NCI-H2171 treated with DMSO at 0.1 percent for 48 hours (cell line): ENCODE measurements at regions not wholly inside any gene's neighbourhood (a gene's known extent, or its start where the extent isn't known, plus 50 kb on each side); places are given as distances from the start of the nearest gene placed in this dataset.

Experiments
- DNase-seq: peaks from one replicate; lab custom pipeline; 2025; lab: John Stamatoyannopoulos, UW

DNA sequence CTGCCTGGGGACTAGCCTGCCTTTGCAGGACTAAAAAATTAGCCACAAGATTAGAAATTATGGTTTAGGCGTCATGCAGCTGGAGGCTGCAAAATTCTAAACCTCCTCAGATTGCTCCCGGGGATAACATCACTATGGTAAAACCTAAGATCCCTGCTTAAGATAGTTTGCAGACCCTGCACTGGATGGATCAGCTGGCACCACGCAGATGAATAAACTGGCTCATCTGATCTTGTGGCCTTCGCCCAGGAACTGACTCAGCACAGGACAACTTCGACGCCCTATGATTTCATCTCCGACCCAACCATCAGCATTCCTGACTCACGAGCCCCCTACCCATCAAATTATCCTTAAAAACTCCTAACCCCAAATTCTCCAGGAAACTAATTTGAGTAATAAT lies 482.4 kb downstream of the SPRY1 start:
- DNase-seq = no peak

DNA sequence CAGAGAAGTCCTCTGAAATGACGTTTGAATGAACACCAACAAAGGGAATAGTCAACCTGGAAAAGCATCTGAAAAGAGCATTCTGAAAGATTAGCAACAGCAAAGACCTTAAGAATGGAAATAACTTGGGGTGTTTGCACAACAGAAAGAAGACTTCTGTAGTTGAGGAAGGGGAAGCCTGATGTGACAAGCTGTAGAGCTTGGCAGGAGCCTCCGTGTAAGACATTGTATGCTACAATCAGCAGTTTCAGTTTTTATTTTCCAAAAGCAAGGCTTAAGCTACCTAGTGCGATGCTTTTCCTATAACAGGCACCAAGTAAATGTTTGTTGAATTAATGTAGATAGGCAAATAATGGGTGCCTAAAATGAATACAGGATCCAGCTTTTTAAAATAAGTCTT lies 484.0 kb downstream of the SPRY1 start:
- DNase-seq = no peak

DNA sequence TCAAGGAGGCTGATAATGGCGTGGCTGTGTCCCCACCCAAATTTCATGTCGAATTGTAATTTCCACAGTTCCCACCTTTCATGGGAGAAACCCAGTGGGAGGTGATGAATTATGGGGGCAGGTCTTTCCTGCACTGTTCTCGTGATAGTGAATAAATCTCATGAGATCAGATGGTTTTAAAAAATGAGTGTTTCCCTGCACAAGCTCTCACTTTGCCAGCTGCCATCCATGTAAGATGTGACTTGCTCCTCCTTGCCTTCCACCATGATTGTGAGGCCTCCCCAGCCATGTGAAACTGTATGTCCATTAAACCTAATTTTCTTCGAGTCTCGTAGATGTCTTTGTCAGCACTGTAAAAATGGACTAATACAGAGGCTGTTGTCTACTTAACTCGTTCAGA lies 488.3 kb downstream of the SPRY1 start:
- DNase-seq = no peak

DNA sequence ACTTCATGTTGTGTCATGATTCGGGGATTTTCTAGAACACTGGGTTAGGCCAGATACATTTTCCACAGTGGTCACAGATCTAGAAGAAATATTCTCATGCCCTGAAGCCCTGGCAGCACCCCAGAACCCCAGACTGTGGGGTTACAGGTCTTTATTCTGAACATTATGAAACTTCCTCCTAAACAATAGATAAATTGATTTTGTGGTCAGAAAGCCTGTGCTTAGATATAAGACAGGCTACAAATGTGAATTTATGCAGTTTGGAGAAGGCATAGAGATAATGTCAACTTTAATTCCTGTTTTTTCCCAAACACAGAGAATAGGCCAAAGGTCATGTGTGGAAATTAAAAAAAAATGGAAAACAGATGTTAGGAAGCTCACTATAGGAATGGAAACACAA lies 492.9 kb downstream of the SPRY1 start:
- no peak for DNase-seq

DNA sequence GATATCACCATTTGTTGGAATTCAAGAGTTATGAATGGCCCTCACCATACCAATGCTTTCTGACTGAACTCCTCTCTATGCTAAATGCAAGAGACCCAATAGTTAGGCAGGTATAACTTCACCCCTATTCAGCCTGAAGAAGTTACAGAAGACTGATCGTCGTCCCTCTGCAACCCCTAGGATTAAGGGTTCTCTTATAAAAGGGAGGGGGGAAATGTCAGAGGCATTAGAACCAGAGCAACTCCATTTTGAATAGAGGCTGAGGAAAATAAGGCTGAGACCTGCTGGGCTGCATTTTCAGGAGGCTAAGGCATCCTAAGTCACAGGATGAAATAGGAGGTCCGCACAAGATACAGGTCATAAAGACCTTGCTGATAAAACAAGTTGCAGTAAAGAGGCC lies 494.3 kb downstream of the SPRY1 start:
- no peak for DNase-seq

DNA sequence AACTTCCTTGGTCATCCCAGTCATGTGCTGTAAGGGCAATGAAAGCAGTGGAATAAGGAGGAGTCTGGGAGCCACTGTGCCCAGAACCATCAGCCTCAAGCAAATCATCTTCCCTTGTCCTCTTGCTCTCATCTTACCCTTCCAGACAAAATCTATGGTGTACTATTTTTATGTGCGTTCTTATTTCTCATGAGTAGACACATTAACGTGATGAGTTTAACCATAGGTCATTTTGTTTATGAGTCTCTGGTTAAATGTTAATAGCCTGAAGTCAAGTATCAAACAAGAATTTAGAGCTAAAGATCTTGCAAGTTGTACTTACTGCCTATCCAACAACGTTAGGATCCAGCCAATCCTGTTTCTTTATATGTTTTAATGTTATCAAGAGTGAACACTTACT lies 495.3 kb downstream of the SPRY1 start:
- DNase-seq = no peak

DNA sequence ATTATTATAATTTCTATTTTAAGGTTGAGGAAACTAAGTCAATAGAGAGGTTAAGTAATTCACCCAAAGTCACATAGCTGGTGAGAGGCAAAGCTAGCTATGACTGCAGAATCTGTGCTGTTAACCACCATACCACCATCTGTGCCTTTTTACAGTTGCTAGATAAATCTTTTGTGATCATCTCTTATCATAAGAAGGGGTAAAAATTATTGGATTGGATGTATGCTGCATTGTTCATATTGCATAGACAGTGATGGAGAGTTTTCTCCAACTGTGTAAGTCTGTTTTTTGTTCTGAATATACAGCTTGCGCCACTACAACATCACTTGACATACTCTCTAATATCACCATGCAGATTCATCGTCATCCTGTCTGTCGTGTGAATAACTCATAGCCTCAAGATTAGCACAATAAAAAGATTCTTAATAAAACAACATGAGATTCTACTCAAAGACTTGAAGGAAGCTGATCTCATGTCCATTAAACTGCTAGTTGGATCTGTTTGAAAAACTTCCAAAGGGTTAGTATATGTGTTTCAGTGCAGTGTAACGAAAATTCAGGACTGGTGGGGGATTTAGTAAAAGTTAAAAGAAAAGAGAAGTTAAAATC lies 495.9 kb downstream of the SPRY1 start:
- DNase-seq = no peak

DNA sequence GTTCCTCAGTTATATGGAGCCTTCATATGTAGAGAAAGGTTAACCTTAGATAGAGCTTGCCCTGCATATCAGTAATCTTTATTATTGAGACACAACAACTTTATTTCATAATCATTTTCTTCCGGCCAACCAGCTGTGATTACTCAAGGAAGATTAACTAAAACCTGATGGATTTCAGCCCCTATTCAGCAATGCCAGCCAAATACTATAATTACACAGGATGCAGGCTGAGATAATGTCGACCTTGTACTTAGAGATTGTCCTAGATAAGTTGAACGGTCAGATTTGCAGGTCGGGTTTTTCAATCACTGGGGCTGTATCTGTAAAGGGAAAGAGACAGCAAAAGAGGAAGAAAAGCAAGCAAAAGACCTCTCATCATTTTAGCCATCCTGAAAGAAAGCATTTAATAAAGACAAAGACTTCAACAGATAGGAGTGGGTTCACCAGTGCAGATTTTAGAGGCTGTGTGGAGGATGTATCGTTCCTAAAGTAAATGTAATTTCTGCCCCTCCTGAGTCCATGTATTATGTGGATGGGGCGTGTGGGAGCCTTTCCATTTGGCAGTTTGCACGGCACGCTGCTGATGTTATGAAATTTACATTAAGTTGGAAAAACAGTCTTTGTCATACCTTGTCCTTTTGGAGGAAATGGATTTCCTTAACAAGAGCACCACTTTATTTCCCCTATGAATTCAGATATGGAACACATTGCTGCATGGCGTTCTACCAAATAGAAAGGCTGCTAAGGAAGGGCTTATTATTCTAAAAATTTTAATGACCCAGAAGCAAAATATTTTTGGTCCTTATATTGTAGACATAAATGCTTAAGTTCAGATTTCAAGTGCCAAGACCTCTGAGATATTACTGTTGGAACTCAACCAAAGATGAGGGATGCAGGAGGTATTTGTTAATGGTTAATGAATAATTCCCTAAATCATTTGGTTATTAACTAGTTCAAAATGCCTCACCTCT lies 496.7 kb downstream of the SPRY1 start:
- DNase-seq = no peak

DNA sequence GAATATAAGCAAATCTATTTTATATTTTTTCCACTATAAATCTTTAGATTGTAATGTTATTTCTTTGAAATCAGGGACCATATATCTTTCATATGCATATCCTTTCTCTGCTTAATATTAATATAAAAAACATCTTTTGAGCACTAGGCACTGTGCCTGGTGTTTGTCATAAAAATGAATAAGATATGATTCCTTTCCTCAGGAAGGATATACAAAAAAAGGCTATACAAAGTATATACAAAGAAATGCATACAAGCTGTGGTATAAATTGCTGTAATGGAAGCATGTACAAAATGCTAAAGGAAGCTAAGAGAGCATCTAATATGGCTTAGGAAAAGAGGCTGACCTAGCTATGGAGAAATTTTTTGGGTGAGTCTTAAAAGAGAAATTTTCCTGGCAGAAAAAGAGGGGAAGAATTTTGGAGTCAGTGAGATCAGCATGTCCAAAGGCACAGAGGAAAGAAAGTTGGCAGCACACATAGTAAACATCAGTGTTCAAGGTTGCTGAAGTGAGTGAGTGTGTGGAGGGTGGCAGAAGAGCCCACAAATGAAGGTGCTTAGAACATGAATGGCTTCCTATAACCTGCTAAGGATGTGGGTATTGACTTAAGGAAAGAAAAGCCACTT lies 500.0 kb downstream of the SPRY1 start:
- DNase-seq = no peak

DNA sequence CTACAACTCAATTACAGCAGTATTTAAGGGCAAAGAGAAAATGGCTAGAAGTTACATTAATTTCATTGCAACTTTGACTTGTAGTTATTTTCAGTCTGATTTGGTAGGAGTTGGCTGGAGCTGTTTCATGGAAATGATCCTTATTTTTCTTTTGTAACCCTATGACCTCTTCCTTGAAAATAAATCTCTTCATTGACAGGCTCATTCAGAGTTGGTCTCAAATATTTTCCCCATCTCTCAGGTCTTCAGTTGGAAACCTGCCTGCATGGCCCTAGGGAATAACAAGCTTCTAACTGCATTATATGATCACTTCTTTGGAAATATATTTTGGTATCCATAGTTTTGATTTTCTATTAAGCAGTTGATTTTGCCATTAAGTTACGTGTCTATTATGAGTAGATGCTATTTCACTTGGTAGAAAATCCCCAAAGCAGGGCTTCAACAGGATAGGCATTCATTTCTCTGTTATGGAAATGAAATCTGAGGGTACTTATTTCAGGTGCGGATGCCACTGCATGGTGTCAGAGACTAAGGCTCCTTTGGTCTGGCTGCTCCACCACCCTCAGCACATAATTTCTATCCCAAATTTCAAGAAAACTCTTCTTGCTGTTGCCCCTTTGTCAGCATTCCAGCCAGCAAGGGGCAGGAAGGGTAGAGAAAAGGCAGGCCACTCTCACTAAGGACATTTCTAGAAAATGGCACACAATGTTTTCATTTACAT lies 502.5 kb downstream of the SPRY1 start:
- DNase-seq = no peak

DNA sequence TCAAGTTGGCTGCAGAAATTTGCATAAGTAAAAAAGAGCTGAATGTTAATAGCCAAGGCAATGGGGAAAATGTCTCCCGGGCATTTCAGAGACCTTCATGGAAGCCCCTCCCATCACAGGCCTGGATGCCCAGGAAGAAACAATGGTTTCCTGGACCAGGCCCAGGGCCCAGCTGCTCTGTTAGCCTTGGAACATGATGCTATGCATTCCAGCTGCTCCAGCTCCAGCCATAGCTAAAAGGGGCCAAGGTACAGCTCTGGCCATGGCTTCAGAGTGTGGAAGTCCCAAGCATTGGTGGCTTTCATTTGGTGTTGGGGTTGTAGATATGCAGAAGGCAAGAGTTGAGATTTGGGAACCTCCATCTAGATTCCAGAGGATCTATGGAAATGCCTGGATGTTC lies 508.3 kb downstream of the SPRY1 start:
- no peak for DNase-seq

DNA sequence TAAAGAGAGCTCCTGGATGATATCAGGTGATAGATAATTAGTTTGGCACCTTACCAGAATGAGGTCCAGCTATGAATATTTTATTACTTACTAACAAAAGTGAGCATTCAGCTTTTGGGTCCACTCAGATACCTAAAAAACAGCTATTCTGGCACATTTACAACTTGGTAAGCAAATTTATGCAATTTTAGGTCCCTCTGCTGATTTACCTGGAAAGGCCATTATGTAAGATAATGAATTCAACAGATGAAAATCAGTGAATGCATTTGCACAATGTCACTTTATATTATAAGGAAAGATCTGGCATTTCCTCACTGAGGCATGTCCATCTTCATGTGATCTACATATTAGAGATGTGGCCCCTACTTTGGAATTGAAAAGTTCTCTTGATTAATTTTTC lies 517.0 kb downstream of the SPRY1 start:
- no peak for DNase-seq

DNA sequence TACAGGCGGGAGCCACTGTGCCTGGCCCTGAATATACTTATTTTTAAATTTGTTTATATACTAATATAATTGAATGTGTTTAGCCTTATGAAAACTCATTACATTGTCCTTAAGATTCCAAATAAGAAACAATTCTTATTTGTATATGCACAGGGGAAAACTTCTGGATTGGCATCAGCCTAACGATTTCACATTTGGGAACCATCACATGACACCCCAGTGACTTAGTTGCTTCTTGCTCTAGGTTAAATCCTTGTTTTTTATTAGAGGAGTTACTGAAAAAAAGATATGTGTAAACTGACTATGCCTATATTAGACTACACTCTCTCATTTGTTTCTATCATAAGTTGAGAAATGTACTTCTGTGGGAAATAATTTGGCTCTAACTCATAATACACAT lies 520.2 kb downstream of the SPRY1 start:
- DNase-seq = no peak

DNA sequence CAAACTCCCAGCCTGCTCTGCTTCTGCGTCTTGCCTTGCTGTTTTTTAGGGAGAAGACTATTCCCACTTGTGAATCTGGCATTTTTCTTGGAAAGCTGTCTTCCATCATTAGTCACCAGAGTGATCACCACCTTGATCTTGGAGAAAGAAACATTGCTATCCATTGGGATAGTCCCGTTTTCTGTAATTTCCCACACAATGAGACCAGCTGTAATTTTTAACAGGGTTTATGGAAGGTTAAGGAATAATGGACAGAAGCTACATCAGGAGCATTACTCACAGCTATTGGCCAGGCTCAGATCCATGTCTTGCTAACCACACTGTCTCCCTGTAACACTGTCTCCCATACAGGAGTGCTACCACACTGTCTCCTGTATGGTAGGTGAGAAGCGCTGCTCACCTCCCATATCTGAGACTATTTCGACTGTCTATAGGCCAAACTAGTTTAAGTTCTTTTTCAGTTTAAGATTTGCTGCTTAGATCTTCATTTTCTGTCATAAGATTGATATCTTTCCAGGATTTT lies 523.0 kb downstream of the SPRY1 start:
- DNase-seq = no peak

DNA sequence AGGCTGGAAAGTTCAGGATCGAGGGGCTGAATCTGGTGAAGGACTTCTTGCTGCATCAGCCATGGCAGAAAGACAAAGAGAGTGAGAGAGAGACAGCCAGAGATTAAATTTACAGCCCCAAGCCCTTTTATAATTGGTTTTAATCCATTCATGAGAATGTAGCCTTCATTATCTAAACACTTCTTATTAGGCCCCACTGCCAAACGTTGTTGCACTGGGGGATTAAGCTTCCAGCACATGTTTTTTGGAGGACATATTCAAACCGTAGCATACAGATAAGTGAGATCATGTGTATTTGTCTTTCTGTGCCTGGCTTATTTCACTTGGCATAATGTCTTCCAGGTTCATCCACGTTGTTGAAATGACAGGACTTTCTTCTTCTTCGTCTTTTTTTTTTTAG lies 524.7 kb downstream of the SPRY1 start:
- no peak for DNase-seq

DNA sequence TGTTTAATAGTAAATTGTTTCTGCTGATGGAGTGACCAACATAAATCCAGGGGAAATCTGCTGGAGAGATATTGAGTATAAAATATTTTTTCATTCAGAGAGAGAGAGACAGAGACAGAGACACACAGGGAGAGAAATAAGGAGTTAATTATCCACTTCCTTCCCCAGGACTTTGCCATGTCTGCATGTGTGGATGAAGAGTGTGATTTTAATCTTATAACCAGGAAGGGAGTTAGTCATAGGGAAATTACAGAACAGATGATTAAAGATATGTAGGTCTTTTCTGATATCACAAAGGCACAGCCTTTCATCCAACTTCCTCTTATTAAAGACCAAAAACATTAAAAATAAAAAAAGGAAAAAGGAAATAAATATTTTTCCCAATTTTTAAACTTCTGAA lies 526.3 kb downstream of the SPRY1 start:
- no peak for DNase-seq

DNA sequence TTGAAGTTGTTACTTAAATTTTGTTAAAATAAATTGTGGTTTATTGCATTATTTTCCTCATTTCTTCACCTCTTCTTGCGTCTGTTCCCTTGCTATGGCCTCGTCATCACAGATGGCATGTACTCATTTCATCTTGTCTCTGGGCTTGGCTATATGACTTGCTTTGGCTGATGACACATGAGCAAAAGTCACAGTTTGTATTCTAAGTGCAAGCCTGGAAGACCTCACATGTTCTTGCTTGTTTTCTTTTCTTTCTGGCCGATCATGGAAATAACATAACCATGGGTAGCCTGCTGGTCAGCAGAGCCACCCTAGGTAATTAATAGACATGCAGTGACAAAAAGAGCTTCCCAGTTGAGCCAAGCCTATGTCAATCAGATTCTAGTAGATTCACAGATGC lies 527.9 kb downstream of the SPRY1 start:
- DNase-seq = no peak

DNA sequence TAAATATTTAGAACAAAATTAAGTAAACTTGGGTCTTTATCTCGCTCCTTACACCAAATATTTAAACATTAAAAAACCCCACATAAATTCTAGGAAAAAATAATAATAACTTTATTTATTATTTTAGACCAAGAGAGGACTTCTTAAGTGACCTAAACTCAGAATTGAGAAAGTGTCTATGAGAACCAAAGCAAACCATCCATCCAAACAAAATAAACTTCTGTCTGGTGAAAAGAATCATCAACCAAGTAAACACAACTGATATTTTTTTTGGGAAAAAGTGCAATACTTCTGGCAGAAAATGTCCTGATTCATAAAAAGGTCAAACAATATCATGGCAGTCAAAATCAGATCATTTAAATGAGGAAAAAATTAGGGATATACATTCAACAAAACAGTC lies 533.0 kb downstream of the SPRY1 start:
- no peak for DNase-seq

DNA sequence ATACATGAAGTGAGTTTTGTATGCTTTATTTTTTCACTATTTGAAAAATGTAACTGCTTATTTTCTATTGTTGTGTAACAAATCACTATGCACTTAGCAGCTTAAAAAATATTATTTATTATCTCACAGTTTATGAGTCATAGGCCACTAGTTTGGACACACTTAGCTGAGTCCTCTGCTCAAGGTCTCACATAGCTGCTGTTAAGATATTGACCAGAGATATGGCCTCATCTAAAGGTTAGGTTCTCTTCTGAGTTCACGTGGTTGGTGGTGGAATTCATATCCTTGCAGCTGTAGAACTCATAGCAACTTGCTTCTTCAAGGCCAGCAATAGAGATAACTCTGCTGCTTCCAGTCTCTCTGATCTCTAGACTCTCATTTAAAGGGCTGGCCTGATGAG lies 534.4 kb downstream of the SPRY1 start:
- no peak for DNase-seq

DNA sequence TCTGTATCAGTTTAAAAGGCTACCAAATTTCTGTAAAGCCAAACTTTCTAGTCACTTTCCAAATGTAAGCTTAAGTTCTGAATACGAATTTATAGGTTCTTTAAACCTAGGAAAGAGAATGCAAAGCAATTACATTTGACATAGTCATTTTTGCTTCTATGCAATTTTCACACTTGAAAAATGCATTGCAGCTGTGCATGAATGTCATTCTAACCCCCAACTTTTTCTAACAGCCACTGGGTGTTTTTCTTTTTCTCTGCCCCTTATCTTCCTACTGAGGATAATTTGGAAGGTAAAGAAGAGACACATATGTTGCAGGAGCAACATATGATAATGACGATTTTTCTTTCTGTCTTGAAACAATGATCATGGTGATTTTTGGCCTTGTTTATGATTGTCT lies 537.5 kb downstream of the SPRY1 start:
- no peak for DNase-seq

DNA sequence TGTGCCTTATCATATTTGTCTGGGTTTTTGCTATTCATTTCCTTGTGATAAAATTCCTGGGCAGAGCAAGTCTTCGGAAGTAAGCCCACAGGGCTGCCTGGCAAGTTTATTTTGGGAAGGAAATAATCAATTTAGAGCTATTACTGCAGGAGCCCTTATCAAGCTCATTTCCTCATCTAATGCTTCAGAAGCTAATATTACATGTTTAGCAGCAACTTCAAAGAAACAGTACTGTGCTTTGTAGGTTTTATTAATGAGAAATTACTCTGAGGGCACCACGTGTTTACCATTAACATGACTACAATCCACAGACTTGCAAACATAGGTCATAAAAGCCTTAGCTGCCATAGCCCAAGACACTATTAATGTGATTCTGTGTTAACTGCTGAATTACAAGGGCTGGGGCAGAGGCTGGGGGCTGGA lies 540.0 kb downstream of the SPRY1 start:
- DNase-seq = no peak

DNA sequence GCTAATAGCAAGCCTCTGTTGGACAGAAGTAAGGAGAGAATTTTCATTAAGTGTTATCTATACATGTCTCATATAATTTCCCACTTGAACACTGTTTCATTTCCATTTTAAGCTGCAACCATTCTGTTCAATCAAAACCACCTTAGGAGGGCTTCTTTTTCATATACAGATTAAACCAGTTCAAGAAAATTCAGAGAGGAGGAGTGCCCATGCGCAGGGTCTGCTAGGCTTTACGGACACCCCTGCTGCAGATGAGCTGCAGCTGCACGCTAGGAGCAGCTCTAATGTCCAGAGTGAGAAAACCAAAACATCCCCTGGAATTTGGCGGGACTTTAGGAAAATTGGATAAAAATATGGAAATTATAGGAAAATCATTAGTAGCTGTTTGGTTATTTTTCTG lies 541.0 kb downstream of the SPRY1 start:
- DNase-seq = no peak
